ENCODE measurements at regions not wholly inside any gene's neighbourhood (a gene's known extent, or its start where the extent isn't known, plus 50 kb on each side); places are given as distances from the start of the nearest gene placed in this dataset.

DNA sequence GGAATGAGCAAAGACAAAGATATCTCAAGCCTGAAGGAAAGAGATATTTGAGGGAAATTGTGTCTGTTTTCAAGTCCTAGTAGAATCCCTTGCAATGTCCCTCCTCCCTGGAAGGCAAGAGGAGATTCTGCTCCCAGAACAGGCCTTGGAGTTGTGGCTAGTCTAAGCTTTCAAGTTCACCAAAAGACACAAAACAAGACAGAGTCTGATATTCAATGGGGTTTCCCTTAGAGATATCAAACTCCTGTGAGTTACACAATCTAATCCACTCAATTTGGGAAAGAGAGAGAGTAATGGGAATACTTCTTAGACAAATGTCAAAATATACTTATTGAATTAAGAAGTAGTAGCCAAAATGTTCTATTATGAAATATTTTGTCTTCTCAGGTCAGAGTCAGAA is 162.8 kb upstream of the ADAMTS5 start:
- H3K36me3 Mint-ChIP-seq (ENCODE audit: insufficient read depth, unreplicated experiment) = no peaks in the 10 kb centered on the region
- no peak overlapping the region for H3K4me3 Mint-ChIP-seq (ENCODE audit: unreplicated experiment)
- TF ChIP-seq, protein P1, sequence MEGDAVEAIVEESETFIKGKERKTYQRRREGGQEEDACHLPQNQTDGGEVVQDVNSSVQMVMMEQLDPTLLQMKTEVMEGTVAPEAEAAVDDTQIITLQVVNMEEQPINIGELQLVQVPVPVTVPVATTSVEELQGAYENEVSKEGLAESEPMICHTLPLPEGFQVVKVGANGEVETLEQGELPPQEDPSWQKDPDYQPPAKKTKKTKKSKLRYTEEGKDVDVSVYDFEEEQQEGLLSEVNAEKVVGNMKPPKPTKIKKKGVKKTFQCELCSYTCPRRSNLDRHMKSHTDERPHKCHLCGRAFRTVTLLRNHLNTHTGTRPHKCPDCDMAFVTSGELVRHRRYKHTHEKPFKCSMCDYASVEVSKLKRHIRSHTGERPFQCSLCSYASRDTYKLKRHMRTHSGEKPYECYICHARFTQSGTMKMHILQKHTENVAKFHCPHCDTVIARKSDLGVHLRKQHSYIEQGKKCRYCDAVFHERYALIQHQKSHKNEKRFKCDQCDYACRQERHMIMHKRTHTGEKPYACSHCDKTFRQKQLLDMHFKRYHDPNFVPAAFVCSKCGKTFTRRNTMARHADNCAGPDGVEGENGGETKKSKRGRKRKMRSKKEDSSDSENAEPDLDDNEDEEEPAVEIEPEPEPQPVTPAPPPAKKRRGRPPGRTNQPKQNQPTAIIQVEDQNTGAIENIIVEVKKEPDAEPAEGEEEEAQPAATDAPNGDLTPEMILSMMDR (IDR thresholded peaks at IDR 0.05; ENCODE audit: unreplicated experiment) = no peak
- no peak for DNase-seq (ENCODE audit: unreplicated experiment)
- no peak overlapping the region for H3K27ac Mint-ChIP-seq (ENCODE audit: low read depth, unreplicated experiment)
- peaks cover 6% of the 10 kb centered on the region for H3K4me1 Mint-ChIP-seq (ENCODE audit: insufficient read depth, unreplicated experiment)
- POLR2A ChIA-PET = no interaction called here
- intact Hi-C loops (cut with micrococcal nuclease) = no loop called here
- BruUV-seq (replicated peaks) = no TSS peak
- CTCF ChIA-PET = interaction anchor here (0.6 kb wide), 1 partner anchor 107 kb away, joined by 3 read pairs; no protein-coding TSS in a partner anchor
- no peaks in the 10 kb centered on the region for H3K27me3 Mint-ChIP-seq (ENCODE audit: insufficient read depth, unreplicated experiment)
- H3K9me3 Mint-ChIP-seq (ENCODE audit: unreplicated experiment) = no peaks in the 10 kb centered on the region

DNA sequence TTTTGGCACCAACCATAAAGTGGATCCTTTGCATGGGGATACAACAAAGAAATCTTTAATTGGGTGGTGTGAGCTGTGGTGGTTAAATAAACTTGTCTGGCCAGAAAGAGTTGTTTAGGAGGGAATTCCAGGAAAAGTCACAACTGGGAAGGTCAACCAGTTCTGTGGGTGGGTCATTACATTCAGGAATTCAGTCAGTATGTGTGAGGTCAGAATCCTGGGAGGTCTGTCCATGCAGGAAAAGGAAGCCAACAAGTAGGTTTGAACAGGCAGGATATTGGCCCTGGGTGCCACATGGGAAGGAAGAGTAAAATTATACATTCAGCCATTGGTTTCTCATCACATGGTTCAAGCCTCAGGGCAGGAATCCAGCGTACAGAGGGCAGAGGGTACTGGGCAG is 162.3 kb upstream of the ADAMTS5 start:
- Mint-ChIP-seq H3K27me3 (ENCODE audit: insufficient read depth, unreplicated experiment) (no peaks in the 10 kb centered on the region), H3K4me3 (ENCODE audit: unreplicated experiment) (no peak overlapping the region), H3K4me1 (ENCODE audit: insufficient read depth, unreplicated experiment) (peaks cover 6% of the 10 kb centered on the region), H3K9me3 (ENCODE audit: unreplicated experiment) (no peaks in the 10 kb centered on the region), H3K27ac (ENCODE audit: low read depth, unreplicated experiment) (no peak overlapping the region), H3K36me3 (ENCODE audit: insufficient read depth, unreplicated experiment) (no peaks in the 10 kb centered on the region)
- ChIA-PET CTCF (interaction anchor here (1.3 kb wide), 1 partner anchor 436 kb away, joined by 3 read pairs; no protein-coding TSS in a partner anchor), POLR2A (no interaction called here)
- no peak for DNase-seq (ENCODE audit: unreplicated experiment)
- BruUV-seq (replicated peaks) = no TSS peak
- TF ChIP-seq, protein P1 (IDR thresholded peaks at IDR 0.05; ENCODE audit: unreplicated experiment) = no peak
- intact Hi-C loops (cut with micrococcal nuclease) = no loop called here

DNA sequence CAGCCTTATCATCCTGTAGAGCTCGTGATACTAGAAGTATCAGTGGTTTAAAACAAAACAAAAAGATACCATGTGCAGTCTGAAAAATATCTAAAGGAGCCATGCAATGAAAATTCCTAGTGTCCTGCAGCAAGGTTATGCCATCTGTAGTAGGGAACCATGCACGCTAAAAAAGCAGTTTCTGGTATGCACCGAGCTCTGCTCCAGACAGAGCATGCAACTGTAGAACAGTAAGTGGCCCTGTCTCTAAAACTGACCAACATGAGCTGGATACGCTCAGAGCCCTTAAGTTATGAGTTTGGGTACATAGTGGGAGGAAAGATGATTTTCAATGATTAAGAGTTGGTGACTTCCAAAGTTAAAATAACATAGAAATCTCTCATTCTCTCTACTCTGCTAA is 159.3 kb upstream of the ADAMTS5 start:
- H3K4me1 Mint-ChIP-seq (ENCODE audit: insufficient read depth, unreplicated experiment) = no peaks in the 10 kb centered on the region
- DNase-seq (ENCODE audit: unreplicated experiment) = no peak

DNA sequence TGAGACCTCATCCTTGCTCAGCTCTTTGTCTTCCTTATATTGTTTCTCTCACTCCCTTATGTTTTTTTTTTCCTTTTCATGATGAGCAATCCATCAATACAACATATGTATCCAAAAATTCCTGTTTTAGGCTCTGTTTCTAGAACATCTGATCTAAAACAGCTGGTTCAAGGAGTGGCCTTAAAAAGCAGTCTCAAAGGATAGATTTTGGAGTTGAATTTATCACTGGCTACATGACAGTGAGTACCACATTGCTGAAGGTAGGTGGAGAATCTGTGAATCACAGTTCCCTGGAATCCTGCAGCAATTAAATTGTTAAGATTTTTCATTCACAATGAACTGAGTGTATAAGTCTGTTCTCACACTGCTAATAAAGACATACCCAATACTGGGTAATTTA is 155.8 kb upstream of the ADAMTS5 start:
- Mint-ChIP-seq H3K9me3 (ENCODE audit: unreplicated experiment) (no peaks in the 10 kb centered on the region), H3K4me3 (ENCODE audit: unreplicated experiment) (no peak overlapping the region), H3K27me3 (ENCODE audit: insufficient read depth, unreplicated experiment) (no peaks in the 10 kb centered on the region), H3K4me1 (ENCODE audit: insufficient read depth, unreplicated experiment) (no peaks in the 10 kb centered on the region), H3K36me3 (ENCODE audit: insufficient read depth, unreplicated experiment) (no peaks in the 10 kb centered on the region), H3K27ac (ENCODE audit: low read depth, unreplicated experiment) (no peak overlapping the region)
- no TSS peak for BruUV-seq (replicated peaks)
- TF ChIP-seq, protein P1 (IDR thresholded peaks at IDR 0.05; ENCODE audit: unreplicated experiment) = no peak
- DNase-seq (ENCODE audit: unreplicated experiment) = no peak
- CTCF ChIA-PET = interaction anchor here (0.6 kb wide), 1 partner anchor 256 kb away, joined by 3 read pairs; no protein-coding TSS in a partner anchor
- intact Hi-C loops (cut with micrococcal nuclease) = no loop called here
- POLR2A ChIA-PET = no interaction called here

More for the DNA sequence above, 159.3 kb upstream of the ADAMTS5 start:
- no TSS peak for BruUV-seq (replicated peaks)
- H3K9me3 Mint-ChIP-seq (ENCODE audit: unreplicated experiment) = no peaks in the 10 kb centered on the region
- intact Hi-C loops (cut with micrococcal nuclease) = no loop called here
- H3K36me3 Mint-ChIP-seq (ENCODE audit: insufficient read depth, unreplicated experiment) = no peaks in the 10 kb centered on the region
- H3K4me3 Mint-ChIP-seq (ENCODE audit: unreplicated experiment) = no peak overlapping the region
- H3K27ac Mint-ChIP-seq (ENCODE audit: low read depth, unreplicated experiment) = no peak overlapping the region
- TF ChIP-seq, protein P1 (IDR thresholded peaks at IDR 0.05; ENCODE audit: unreplicated experiment) = no peak
- H3K27me3 Mint-ChIP-seq (ENCODE audit: insufficient read depth, unreplicated experiment) = no peaks in the 10 kb centered on the region
- ChIA-PET CTCF (no interaction called here), POLR2A (no interaction called here)

Data from MCF 10A (cell line).